ENCODE measurements at regions not wholly inside any gene's neighbourhood (a gene's known extent, or its start where the extent isn't known, plus 50 kb on each side); places are given as distances from the start of the nearest gene placed in this dataset.

- H3K4me3 ChIP-seq (replicated peaks in 1 of 2; ENCODE audit: low read depth in 2 of 2, low read length in 2 of 2): no peak overlapping the region
- no peak for DNase-seq (ENCODE audit: low read depth in 2 of 2)
- no peak for TF ChIP-seq CTCF (IDR thresholded peaks at IDR 0.05; ENCODE audit: low read depth, low read length)
These were observed 915.1 kb upstream of the EEF2KMT start for GRCh38 chr16:6012716-6013115.

- no peak for TF ChIP-seq CTCF (IDR thresholded peaks at IDR 0.05; ENCODE audit: low read depth, low read length)
- DNase-seq (ENCODE audit: low read depth in 2 of 2): no peak
- no peak overlapping the region for H3K4me3 ChIP-seq (replicated peaks in 1 of 2; ENCODE audit: low read depth in 2 of 2, low read length in 2 of 2)
These were observed 911.6 kb upstream of the EEF2KMT start for GRCh38 chr16:6009151-6009550.

DNA sequence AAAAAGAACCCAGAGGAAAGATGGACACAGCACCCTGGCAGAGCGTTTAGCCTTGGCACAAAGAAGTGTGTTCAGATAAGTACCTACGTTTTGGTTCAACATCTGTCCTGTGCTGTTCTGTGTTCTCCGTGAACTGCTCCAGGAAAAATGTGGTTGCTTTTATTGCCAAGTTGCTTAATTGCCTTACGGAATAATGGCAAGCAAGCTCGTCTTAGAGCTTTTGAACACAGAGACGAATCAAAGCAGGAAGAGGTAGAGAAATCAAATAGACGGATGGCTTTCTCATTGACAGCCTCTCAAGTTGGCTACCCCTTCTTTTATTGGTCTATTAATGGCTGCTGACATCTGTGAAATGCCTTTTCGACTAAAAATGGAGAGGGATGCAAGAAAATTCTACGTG is 911.1 kb upstream of the EEF2KMT start:
- DNase-seq (ENCODE audit: low read depth in 2 of 2): no peak
- no peak for TF ChIP-seq CTCF (IDR thresholded peaks at IDR 0.05; ENCODE audit: low read depth, low read length)
- H3K4me3 ChIP-seq (replicated peaks in 1 of 2; ENCODE audit: low read depth in 2 of 2, low read length in 2 of 2): no peak overlapping the region

DNA sequence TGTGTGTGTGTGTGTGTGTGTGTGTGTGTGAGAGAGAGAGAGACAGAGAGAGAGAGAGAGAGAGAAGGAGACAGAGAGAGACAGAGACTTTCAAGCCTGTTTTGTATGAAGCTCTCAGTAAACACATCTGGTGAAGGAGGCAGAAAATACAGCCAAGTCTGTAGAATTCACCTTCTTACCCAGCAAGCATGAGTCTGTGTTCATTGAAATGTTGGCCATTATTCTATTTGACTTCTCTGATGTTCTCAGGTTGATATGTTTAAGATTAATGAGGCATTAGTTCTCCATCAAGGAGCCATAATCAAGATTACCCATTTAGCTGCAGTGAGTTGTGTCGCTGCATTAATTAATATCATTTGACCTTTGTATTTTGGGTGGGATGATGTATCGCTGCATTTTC is 895.8 kb upstream of the EEF2KMT start:
- no peak overlapping the region for H3K4me3 ChIP-seq (replicated peaks in 1 of 2; ENCODE audit: low read depth in 2 of 2, low read length in 2 of 2)
- no peak for TF ChIP-seq CTCF (IDR thresholded peaks at IDR 0.05; ENCODE audit: low read depth, low read length)
- DNase-seq (ENCODE audit: low read depth in 2 of 2): no peak

DNA sequence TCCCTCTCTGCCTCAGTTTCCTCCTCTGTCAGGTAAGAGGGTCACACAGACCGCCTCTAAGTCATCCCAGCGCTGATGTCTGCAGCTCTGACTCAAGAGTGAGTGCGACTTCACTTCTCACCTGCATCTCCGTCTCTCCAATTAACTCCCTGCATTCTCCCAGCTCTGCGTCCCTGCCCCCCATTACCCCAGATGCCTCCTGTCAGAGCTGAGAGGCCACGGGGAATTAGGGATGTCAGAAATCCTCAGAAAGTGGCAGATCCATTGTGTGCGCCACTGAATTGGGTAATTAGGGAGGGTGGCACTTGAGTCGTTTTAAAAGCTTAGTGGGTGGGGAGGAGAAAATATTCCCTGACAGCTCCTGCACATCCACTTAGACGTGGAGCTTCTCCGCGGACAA is 885.4 kb upstream of the EEF2KMT start:
- DNase-seq (ENCODE audit: low read depth in 2 of 2): no peak
- no peak overlapping the region for H3K4me3 ChIP-seq (replicated peaks in 1 of 2; ENCODE audit: low read depth in 2 of 2, low read length in 2 of 2)
- no peak for TF ChIP-seq CTCF (IDR thresholded peaks at IDR 0.05; ENCODE audit: low read depth, low read length)

GRCh38 chr16:5979905-5980550 is 882.4 kb upstream of the EEF2KMT start:
- no peak overlapping the region for H3K4me3 ChIP-seq (replicated peaks in 1 of 2; ENCODE audit: low read depth in 2 of 2, low read length in 2 of 2)
- no peak for TF ChIP-seq CTCF (IDR thresholded peaks at IDR 0.05; ENCODE audit: low read depth, low read length)
- no peak for DNase-seq (ENCODE audit: low read depth in 2 of 2)

DNA sequence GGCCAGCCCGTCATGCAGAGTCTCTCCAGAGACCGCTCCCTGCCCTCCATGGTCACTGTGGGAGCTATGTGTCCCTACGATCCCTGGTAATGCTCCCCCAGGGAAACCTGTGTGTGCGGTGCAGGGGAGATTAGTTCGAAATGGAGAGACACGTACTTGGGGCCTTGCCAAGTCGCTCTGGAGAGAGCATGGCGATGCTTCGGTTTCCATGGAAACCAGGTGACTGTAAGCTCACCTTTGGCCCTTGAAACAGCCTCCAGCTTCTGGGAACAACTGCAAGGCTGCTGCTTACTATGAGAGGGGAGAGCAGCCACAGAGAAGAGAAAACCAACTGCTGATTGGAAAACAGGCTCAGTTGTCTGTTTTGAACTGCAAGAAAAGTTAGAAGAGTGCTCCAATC is 879.7 kb upstream of the EEF2KMT start:
- H3K4me3 ChIP-seq (replicated peaks in 1 of 2; ENCODE audit: low read depth in 2 of 2, low read length in 2 of 2): no peak overlapping the region
- no peak for TF ChIP-seq CTCF (IDR thresholded peaks at IDR 0.05; ENCODE audit: low read depth, low read length)
- no peak for DNase-seq (ENCODE audit: low read depth in 2 of 2)
